ENCODE measurements at regions not wholly inside any gene's neighbourhood (a gene's known extent, or its start where the extent isn't known, plus 50 kb on each side); places are given as distances from the start of the nearest gene placed in this dataset.

DNA sequence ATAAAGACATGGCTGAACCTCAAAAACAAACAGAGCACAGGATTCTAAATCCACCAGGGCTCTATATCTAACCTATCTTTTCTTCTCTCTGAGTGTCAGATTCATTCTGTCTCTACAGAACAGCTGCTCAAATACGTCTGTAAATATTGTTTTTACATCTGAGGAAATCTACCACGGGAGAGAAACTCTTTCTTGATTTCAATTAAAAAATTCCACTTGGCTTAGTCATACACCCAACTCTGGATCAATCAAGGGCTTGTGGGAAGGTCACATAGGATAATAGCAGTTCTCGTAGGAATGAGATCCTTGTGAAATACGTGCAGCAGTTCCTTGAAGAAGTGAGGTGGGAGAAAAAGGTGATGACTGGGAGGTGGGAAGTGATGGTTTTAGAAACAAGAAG lies 1355.7 kb upstream of the ADGRL2 start:
- no peak for DNase-seq

DNA sequence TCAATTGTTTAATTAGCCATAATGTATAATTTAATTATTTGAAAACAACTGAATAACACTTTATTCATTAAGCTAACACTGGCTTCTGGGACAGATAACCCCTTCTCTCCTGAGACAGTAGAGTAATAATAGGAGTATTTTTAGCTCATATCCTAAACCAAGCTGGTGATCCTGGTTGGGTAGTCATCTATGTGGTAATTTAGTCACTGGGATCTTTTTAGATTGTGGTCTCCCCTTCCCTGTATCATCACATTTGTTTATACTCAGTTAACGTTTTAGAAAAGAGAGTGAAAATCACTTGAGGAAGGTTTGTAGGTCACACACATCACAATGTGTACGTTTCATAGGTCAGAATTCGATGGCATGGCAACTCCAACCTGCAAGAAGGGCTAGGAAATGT lies 1356.6 kb upstream of the ADGRL2 start:
- DNase-seq, result no peak

- DNase-seq, result no peak
Measured at GRCh38 chr1:80441664-80442063, 1359.1 kb upstream of the ADGRL2 start.

- DNase-seq, result no peak
Measured at GRCh38 chr1:80436851-80437250, 1363.9 kb upstream of the ADGRL2 start.

DNA sequence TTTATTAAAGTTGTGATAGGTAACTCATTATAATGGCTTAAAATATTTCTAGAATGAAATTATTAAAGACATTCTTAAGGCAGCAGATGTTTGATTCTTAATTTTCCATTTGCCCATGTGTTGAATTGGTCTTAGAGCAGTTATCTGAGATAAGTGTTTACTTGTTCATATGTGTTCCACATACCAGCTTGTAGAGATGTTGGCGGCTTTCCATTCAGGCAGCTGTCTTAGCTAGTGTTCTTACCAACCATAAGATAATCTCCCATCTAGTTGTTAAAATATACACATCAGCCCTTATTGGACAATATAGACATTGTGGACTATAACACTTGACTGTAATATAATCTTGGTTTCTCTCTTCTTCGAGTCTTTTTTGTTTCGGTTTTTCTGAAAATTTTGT lies 1372.9 kb upstream of the ADGRL2 start:
- peak; percentile 18 for DNase-seq

DNA sequence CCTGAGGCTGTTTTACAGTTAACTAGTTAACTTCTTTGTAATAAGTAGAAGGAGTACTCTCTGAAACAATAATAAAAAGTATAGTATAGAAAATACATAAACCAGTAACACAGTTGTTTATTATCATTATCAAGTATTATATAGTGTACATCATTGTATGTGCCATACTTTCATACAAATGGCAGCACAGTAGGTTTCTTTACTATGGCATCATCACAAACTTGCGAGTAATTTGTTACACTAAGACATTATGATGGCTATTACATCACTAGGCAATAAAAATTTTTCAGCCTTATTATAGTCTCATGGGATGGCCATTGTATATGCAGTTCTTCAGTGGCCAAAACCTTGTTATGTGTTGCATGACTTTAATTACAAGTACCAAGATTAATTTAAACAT lies 1376.5 kb upstream of the ADGRL2 start:
- no peak for DNase-seq

GRCh38 chr1:80418134-80418533 lies 1382.6 kb upstream of the ADGRL2 start:
- no peak for DNase-seq

- DNase-seq, result no peak
Measured at GRCh38 chr1:80417671-80418070, 1383.1 kb upstream of the ADGRL2 start.

- no peak for DNase-seq
Measured at GRCh38 chr1:80413969-80414368, 1386.8 kb upstream of the ADGRL2 start.

- no peak for DNase-seq
Measured at GRCh38 chr1:80410233-80410632, 1390.5 kb upstream of the ADGRL2 start.

DNA sequence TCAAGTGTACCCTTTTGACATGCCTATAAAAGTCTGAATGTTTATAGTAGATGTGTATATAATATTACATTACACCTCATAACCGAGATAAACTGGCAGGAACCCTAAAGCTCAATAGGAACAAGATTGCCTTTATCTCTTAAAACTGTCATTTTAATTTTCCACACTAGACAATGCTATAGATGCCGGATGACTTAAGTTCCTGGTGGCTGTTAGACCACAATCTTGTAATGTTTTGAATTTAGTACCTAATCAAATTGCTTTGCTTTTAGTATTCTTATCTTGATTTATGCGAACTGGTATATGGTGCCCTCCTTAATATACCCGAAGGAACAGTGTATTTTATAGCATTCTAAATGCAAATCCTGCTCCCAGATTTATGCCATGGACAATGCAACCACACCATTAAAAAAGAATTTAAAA lies 1397.0 kb upstream of the ADGRL4 start:
- DNase-seq, result no peak

- no peak for DNase-seq
Measured at GRCh38 chr1:80402625-80403024, 1396.1 kb upstream of the ADGRL4 start.

- DNase-seq, result no peak
Measured at GRCh38 chr1:80401757-80402156, 1395.2 kb upstream of the ADGRL4 start.

DNA sequence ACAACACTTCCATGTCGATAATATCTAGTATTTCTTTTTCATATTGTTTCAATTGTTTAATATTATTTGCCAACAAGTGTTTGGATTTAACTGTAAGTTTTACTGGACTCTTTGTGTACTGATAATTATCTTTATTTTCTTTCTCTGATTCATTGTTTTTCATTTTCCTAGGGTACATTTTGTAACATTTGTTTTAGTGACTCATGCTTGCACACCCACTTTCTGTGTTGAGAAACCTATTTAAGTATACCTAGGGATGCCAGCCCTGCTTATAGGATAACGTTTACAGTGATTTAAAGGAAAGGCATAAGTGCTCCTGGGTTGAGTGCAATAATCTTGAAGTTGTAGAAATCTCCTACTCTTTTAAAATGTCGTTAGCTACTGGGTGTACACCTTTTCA lies 1386.0 kb upstream of the ADGRL4 start:
- DNase-seq, result no peak

DNA sequence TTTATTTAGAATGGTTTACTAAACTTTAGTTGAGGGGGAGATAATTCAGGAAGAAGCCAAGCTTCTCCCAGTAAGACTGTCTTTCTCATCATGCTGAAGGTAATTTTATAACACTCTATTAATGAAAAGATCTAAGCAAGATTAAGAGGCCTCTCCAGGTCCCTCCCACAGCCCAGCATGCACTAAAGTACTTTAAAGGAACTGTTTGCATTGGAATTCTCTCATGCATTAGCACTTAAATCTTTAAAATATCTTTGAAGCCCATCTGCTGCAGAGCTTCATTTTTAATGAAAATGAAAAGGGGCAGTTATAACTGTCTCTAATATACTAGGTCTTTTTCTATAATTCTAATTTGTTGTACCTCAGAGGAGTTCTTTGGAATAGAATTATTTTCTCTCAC lies 1379.1 kb upstream of the ADGRL4 start:
- no peak for DNase-seq

DNA sequence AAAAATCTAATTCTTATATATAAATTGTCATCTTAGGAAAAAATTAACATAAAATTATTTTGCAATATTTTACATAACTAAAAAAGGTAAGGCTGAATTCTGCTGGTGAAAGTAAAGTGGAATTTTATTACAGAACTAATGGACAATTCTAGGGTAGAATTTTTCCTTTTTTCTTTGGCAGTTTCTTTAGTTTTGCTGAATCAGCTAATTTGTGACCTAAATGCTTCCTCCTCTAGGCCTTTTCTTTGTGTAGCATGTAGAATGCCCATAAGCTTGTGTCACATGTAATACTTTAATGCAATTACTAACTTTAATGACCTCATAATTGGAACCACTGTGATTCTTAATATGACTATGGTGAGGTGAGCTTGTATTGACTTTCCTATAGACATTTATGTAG lies 1378.4 kb upstream of the ADGRL4 start:
- DNase-seq, result no peak

- no peak for DNase-seq
Measured at GRCh38 chr1:80384083-80384830, 1377.7 kb upstream of the ADGRL4 start.

DNA sequence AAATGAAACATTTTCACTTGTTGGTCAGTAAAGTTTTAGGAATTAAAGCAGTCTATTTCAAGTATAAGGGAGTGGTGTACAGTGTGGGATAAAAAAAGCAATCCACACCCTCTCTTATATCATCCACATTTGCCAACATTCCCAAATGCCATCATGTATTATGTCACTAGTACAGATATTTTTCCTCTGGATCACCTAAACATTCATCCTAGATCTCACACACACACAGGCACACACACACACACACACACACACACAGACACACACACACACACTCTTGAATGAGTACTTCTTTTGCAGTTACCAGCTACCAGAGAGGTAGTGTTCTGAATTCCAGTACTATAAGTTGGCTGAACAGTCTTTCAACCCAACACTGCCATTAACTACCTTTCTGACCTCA lies 1369.1 kb upstream of the ADGRL4 start:
- DNase-seq, result no peak

DNA sequence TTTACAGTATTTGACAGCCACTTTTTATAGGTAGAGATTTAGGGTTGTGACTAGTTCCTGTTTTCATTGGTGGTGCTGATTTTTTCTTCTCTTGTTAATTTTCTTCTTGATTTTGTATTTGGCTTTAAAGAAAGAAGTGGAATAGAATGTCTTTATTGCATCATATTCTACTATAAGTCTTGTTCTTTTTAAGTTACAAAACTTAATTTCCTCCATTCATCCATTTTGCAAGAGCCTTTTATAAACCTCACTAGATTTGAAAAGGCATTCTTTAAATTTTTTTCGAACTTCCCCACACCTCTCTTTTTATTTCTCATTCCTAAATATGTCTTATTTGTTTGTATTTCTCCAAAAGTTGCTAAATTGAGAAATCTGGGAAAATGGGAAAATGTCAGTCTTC lies 1368.6 kb upstream of the ADGRL4 start:
- DNase-seq, result no peak

- no peak for DNase-seq
Measured at GRCh38 chr1:80369780-80370179, 1363.2 kb upstream of the ADGRL4 start.

- no peak for DNase-seq
Measured at GRCh38 chr1:80367058-80367457, 1360.5 kb upstream of the ADGRL4 start.

GRCh38 chr1:80365359-80366021 lies 1359.0 kb upstream of the ADGRL4 start:
- DNase-seq, result no peak

DNA sequence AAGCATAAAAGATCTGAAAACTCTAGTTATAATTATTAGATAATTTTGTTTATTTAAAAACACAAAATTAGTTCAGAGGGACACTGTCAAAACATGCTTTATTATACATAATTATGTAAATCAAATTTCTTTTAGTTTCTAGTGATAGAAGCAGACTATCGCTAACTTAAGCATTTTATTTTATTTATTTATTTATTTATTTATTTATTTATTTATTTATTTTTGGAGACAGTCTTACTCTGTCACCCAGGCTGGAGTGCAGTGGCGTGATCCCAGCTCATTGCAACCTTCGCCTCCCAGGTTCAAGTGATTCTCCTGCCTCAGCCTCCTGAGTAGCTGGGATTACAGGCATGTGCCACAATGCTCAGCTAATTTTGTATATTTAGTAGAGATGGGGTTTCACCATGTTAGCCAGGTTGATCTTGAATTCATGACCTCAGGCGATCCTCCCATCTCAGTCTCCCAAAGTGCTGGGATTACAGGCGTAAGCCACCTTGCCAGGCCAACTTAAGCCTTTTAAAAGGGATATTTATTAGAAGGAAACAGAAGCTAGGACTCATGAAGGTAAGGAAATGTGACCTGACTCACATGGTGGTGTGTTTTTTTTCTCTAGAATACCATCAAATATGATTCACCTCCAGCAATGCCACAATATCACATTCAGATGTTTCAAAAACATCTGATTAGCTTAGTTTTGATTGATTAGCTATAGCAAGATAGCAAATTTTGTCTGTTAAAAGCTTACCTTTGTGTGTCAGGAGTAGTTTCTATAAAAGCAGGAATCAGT lies 1357.4 kb upstream of the ADGRL4 start:
- DNase-seq, result no peak

DNA sequence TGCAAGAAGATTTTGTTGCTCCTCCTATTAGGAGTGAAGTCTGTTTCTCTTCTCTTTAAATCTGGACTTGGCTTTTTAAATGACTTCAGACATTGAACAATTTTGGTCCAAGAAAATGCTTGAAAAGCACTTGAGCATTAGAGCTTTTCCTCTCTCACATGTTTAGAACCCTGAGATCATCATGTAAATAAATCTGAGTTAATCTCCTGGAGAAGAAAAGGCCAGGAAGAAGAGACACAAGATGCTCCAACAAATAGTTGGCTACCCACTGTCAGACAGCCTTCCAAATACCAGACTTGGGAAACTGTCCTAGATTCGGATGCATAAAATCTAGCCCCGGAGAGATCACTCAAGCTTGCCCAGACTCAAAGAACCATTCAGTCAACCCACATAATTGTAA lies 1353.1 kb upstream of the ADGRL4 start:
- no peak for DNase-seq

Measured in NCI-H510A (cell line).